HG02870 (cell line): ENCODE measurements at regions not wholly inside any gene's neighbourhood (a gene's known extent, or its start where the extent isn't known, plus 50 kb on each side); places are given as distances from the start of the nearest gene placed in this dataset.
A peak's percentile ranks its signal among the peaks of the same experiment; 100 is the strongest.
"Not testable (repeated sequence)": the region's sequence is repeated elsewhere in the genome, so short reads cannot be mapped to it uniquely, and the experiment has no call there.

Experiments
- ATAC-seq: cut with Tn5 transposase; IDR thresholded peaks from one replicate; pipeline ENCODE4 v1.9.1; 2021; ENCODE audit warnings: mild to moderate bottlenecking, moderate library complexity; ENCODE audit not compliant: unreplicated experiment

GRCh38 chr5:153211076-153211475, 279.4 kb upstream of the GRIA1 start:
- no peak for ATAC-seq

- no peak for ATAC-seq
Measured at GRCh38 chr5:153212471-153212870, 278.0 kb upstream of the GRIA1 start.

GRCh38 chr5:153222936-153223335, 267.5 kb upstream of the GRIA1 start:
- ATAC-seq, result no peak

GRCh38 chr5:153223376-153223775, 267.1 kb upstream of the GRIA1 start:
- ATAC-seq, result no peak

- ATAC-seq, result no peak
Measured at GRCh38 chr5:153224651-153225050, 265.8 kb upstream of the GRIA1 start.

GRCh38 chr5:153233933-153234332, 256.5 kb upstream of the GRIA1 start:
- ATAC-seq, result no peak

- no peak for ATAC-seq
Measured at GRCh38 chr5:153236319-153236718, 254.2 kb upstream of the GRIA1 start.

- ATAC-seq, result peak; percentile 75
Measured at GRCh38 chr5:153237671-153238332, 252.7 kb upstream of the GRIA1 start.

GRCh38 chr5:153257381-153257780, 233.1 kb upstream of the GRIA1 start:
- ATAC-seq, result no peak

- no peak for ATAC-seq
Measured at GRCh38 chr5:153258469-153258868, 232.0 kb upstream of the GRIA1 start.

GRCh38 chr5:153267506-153267905, 223.0 kb upstream of the GRIA1 start:
- no peak for ATAC-seq

- no peak for ATAC-seq
Measured at GRCh38 chr5:153275695-153276094, 214.8 kb upstream of the GRIA1 start.

- ATAC-seq, result no peak
Measured at GRCh38 chr5:153276151-153276550, 214.3 kb upstream of the GRIA1 start.

GRCh38 chr5:153296251-153296844, 194.1 kb upstream of the GRIA1 start:
- not testable (repeated sequence) for ATAC-seq

GRCh38 chr5:153299891-153300290, 190.6 kb upstream of the GRIA1 start:
- ATAC-seq, result no peak

- ATAC-seq, result no peak
Measured at GRCh38 chr5:153308282-153308681, 182.2 kb upstream of the GRIA1 start.

- no peak for ATAC-seq
Measured at GRCh38 chr5:153318556-153318955, 171.9 kb upstream of the GRIA1 start.

GRCh38 chr5:153321478-153321877, 169.0 kb upstream of the GRIA1 start:
- ATAC-seq, result no peak

GRCh38 chr5:153340139-153340538, 150.3 kb upstream of the GRIA1 start:
- ATAC-seq, result no peak

GRCh38 chr5:153340738-153341137, 149.7 kb upstream of the GRIA1 start:
- no peak for ATAC-seq

- ATAC-seq, result no peak
Measured at GRCh38 chr5:153342487-153342886, 148.0 kb upstream of the GRIA1 start.

- ATAC-seq, result no peak
Measured at GRCh38 chr5:153347611-153348010, 142.9 kb upstream of the GRIA1 start.
